ENCODE measurements at regions not wholly inside any gene's neighbourhood (a gene's known extent, or its start where the extent isn't known, plus 50 kb on each side); places are given as distances from the start of the nearest gene placed in this dataset.

GRCh38 chr5:38714703-38715355, 131.0 kb upstream of the OSMR start:
- no peak for DNase-seq (ENCODE audit: low read depth in 4 of 4, low spot score in 3 of 4)

- no peak for DNase-seq (ENCODE audit: low read depth in 4 of 4, low spot score in 3 of 4)
Measured at GRCh38 chr5:38715696-38716095, 130.1 kb upstream of the OSMR start.

GRCh38 chr5:38716516-38716915, 129.3 kb upstream of the OSMR start:
- DNase-seq (ENCODE audit: low read depth in 4 of 4, low spot score in 3 of 4) = no peak

- no peak for DNase-seq (ENCODE audit: low read depth in 4 of 4, low spot score in 3 of 4)
Measured at GRCh38 chr5:38718771-38719391, 126.9 kb upstream of the OSMR start.

- DNase-seq (ENCODE audit: low read depth in 4 of 4, low spot score in 3 of 4) = no peak
Measured at GRCh38 chr5:38719403-38719802, 126.4 kb upstream of the OSMR start.

GRCh38 chr5:38719916-38720315, 125.9 kb upstream of the OSMR start:
- DNase-seq (ENCODE audit: low read depth in 4 of 4, low spot score in 3 of 4) = no peak

GRCh38 chr5:38720554-38721361, 125.1 kb upstream of the OSMR start:
- no peak for DNase-seq (ENCODE audit: low read depth in 4 of 4, low spot score in 3 of 4)

GRCh38 chr5:38722918-38723317, 122.9 kb upstream of the OSMR start:
- DNase-seq (ENCODE audit: low read depth in 4 of 4, low spot score in 3 of 4) = no peak

GRCh38 chr5:38723426-38723825, 122.4 kb upstream of the OSMR start:
- no peak for DNase-seq (ENCODE audit: low read depth in 4 of 4, low spot score in 3 of 4)

- DNase-seq (ENCODE audit: low read depth in 4 of 4, low spot score in 3 of 4) = no peak
Measured at GRCh38 chr5:38724301-38725030, 121.3 kb upstream of the OSMR start.

- no peak for DNase-seq (ENCODE audit: low read depth in 4 of 4, low spot score in 3 of 4)
Measured at GRCh38 chr5:38725371-38725865, 120.4 kb upstream of the OSMR start.

- no peak for DNase-seq (ENCODE audit: low read depth in 4 of 4, low spot score in 3 of 4)
Measured at GRCh38 chr5:38726279-38726678, 119.5 kb upstream of the OSMR start.

- no peak for DNase-seq (ENCODE audit: low read depth in 4 of 4, low spot score in 3 of 4)
Measured at GRCh38 chr5:38728029-38728428, 117.8 kb upstream of the OSMR start.

- DNase-seq (ENCODE audit: low read depth in 4 of 4, low spot score in 3 of 4) = no peak
Measured at GRCh38 chr5:38731461-38731860, 114.4 kb upstream of the OSMR start.

GRCh38 chr5:38734353-38734752, 111.5 kb upstream of the OSMR start:
- no peak for DNase-seq (ENCODE audit: low read depth in 4 of 4, low spot score in 3 of 4)

GRCh38 chr5:38736089-38736488, 109.7 kb upstream of the OSMR start:
- DNase-seq (ENCODE audit: low read depth in 4 of 4, low spot score in 3 of 4) = no peak

- DNase-seq (ENCODE audit: low read depth in 4 of 4, low spot score in 3 of 4) = no peak
Measured at GRCh38 chr5:38737976-38738375, 107.8 kb upstream of the OSMR start.

- no peak for DNase-seq (ENCODE audit: low read depth in 4 of 4, low spot score in 3 of 4)
Measured at GRCh38 chr5:38739011-38739704, 106.7 kb upstream of the OSMR start.

GRCh38 chr5:38739705-38740045, 106.1 kb upstream of the OSMR start:
- no peak for DNase-seq (ENCODE audit: low read depth in 4 of 4, low spot score in 3 of 4)

- no peak for DNase-seq (ENCODE audit: low read depth in 4 of 4, low spot score in 3 of 4)
Measured at GRCh38 chr5:38742821-38743220, 103.0 kb upstream of the OSMR start.

- DNase-seq (ENCODE audit: low read depth in 4 of 4, low spot score in 3 of 4) = no peak
Measured at GRCh38 chr5:38743562-38743961, 102.2 kb upstream of the OSMR start.

Data from left renal pelvis (tissue), 4 donors.